NCI-H446 (cell line): ENCODE measurements at regions not wholly inside any gene's neighbourhood (a gene's known extent, or its start where the extent isn't known, plus 50 kb on each side); places are given as distances from the start of the nearest gene placed in this dataset.
A peak's percentile ranks its signal among the peaks of the same experiment; 100 is the strongest.

Experiments used
- DNase-seq, 2 experiments: peaks; one replicate each; lab custom pipeline; 2025; lab: John Stamatoyannopoulos, UW

DNA sequence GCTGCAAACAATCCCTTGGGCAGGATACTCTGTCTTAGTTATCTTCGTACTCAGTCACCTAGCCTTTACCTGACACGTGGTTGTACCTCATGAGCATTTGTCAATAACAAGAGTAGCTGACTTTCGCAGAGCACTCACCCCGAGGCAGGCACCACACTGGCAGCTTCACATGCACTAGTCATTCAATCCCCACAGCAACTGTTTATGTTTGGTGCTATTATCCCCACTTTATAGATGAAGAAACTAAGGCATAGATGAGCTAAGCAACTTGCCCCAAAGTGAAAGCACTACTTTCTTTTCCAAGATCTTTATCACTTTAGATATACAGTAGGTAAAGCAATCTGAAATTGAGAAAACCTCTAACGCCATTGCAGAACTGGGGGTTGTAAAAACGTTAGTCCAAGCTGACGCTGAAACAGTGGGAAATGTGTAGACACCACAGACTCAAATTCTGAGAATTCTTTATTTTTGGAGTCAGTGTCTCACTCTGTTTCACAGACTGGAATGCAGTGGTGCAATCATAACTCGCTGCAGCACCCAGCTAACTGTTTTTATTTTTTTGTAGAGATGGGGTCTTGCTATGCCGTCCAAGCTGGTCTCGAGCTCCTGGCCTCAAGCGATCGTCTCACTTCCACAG, 446.0 kb downstream of the FOXO1 start:
- DNase-seq, result no peak

DNA sequence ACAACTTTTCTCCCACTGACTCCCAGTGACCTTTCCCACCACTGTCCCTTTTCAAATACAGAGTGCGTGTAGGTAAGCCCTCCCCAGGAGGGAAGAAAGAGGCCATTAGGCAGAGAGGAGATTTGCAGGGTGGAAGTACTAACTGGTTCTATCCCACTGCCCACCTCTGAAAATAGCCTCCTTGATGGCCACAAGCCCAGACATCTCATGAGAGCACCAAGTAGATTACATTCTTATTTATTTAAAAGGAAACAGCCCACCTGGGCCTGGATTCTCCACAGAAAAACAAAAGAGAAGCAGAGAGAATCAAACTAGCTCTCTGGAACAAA, 445.3 kb downstream of the FOXO1 start:
- DNase-seq, result no peak

DNA sequence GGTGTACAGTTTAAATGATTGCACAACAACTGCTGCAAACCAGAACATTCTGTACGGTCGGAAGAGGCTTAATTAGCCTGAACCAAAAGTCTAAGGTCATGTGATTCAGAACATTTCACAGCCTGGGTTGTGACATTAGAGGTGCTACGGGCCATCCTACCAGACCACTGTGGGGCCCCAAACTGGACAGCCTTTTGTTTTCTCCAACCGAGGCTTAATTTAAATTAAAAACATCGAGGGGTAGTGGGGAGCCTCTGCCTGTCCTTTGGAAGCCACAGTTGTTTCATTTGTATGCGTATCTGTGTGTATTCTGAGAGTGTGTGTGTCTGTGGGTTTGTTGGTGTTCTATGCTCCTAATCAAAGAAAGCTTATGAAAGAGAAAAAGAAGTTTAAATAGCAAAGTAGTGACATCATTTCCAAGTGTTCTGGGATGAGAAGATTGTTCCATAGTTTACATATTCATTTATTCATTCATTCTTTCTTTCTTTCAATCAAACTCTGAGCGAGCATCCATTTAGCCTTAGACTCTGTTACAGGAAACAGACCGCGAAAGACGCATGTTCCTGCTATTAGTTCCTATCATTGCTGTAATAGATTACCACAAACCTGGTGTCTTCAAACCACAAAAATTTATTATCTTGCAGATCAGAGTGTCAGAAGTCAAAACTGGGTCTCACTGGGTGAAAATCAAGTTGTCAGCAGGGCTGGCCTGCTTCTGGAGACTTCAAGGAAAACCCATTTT, 444.8 kb downstream of the FOXO1 start:
- no peak for DNase-seq

DNA sequence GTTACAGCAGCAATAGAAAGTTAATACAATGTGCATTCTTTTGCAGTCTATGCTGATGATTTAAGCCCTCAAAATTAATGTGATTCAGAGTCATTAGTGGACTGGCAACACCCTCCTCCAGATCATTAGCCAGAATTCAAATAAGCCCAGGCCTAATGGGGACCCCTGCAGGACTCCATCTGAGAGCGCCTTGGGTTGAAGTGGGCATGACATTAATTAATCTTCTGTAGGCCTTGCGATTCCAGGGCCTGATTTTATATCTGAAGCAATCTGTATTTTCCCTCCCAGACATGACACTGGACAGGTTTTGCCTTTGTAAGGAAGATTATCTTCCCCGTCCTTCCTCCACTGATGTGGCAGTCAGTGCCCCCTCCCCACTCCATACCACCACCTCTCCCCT, 442.9 kb downstream of the FOXO1 start:
- no peak for DNase-seq

DNA sequence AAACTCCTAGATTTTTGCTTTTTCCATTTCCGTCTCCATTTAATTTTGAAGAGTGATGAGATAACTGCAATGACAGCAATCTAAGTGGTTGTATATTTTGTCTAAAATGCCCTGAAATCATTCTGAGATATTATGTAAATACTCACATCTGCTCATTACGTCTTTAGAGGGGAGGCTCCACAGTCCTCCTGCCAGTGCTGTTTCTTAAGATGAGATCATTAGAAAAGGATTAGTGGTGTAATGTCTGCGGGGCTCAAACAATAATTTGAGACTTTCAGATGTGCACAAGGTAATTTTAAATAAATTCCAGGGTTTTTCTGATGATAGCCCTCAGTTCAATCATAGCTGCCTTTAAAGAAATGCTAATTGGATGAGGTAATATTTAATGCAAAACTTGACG, 437.9 kb downstream of the FOXO1 start:
- peak in 1 of 2 experiments; percentile 11 for DNase-seq

DNA sequence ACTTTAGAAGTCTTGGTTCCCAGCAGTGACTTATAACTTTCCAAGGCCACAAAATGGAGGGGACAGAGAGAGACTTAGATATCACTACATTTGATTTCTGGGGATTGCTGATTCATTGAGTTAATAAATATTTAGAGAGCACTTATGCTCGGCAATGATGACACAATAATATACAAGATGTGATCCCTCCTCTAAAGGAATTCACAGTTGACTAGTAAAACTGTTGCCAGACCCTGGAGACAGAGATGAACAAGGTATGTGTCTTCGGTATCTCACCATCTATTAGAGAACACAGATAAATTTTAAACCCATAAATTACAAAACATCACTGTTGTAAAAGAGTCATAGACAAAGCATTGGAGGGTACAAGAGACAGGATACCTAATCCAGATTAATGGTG, 437.5 kb downstream of the FOXO1 start:
- DNase-seq, result no peak

DNA sequence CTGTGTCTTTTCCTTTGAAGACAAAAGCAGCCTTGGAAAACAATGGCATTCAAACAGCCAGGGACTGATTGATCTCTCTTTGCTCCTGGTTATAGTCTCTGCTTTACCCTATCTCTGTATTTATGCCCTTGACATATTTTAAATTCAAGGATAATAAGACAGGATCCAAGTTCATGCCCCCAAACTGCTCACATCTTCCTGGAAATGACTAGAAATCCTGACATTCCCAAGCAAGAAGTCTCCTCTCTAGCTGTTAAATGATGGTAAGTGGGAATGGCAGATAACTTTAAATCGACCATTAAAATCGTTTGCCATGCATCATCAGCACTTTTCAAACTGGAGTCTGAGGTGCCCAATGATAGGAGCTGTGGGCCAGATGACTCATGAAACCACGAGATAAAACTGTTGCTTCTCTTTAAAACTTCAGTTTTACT, 435.6 kb downstream of the FOXO1 start:
- DNase-seq, result no peak

DNA sequence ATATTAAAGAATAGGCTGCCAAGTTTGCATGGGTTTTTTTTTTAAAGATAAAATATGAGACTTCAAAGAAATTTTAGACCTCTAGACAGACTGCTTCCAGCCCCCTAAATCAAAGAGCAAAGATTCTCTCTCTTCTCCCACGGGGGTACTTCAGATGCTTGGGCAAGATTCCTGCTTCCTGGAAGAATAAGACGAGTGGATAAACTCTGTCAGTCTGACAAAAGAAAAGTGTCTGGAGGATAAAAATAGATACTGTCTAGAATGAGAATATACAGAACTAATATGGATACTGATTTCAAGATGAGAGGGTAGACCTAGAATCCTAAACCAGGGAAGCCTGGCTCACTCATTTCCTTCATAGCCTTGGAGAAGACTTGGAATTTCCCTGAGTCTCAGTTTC, 435.1 kb downstream of the FOXO1 start:
- no peak for DNase-seq

DNA sequence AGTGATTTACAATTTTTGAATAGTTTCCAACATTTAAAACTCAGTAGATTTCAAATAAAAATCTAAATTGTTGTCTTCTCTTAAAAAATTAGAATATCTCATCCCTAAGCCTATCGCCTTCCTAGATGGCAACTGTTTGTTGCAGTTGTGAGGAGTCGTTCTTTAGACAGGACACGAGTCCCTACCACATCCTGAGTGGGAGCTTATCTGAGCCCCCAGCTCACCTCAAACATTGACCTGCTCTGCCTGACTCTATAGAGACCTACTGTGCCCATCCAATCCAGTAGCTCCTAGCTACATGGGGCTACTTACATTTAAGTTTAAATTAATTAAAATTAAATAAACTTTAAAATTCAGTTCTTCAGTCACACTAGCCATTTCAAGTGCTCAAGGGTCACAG, 434.7 kb downstream of the FOXO1 start:
- DNase-seq, result no peak

DNA sequence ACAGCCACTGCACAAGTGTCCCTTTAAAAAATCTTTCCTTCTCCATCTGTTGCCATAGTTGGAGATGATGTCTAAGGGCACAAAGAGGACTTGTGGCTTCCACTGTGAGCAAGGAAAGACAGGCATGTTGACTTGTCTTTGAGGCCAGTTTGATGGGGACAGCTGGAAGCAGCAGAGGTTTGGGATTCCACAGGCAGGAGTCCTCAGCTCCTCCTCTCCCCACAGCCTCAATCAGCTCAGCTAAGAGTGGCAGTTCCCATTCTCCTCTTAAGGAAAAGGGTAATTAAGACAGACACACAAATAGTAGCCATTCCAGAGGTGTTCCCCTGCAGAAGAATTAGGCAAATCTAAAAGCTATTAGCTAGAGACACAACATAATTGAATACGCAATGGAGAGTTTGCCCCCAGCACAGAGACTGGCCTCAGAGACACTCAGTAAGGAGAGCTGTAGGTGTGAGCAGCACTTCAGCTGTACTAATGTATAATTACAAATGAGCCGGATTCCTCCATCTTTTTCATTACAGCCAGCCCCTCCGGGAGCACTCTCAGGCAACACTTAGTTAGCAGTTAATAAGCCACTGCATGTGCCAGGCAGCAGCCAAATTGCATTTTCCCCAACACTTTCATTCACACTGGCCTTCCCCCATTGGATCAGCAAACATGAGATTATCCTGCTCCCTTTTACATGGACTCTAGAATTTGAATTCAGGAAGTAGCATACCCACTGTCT, 434.0 kb downstream of the FOXO1 start:
- no peak for DNase-seq

DNA sequence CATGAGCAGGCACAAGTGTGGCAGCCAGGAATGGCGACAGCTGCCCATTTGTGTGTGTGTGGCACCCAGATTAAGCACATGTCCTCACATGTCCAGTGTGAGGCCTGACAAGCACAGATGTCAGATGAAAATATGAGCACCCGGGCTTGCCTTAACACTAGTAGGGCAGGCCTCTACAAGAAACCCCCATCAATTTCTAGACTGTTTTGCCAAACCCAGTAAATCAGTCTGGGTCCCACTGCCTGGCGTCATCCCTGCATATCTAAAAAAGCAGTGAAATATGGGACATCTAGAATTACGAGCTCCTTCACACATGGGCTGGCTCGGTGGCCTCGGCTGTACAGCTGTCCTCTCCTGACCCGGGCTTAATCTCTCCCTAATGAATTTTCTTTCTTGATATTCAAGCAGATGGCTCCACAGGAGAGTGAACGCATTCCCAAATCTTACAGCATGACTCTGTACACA, 432.7 kb downstream of the FOXO1 start:
- DNase-seq, result peak; percentile 89 to 92

DNA sequence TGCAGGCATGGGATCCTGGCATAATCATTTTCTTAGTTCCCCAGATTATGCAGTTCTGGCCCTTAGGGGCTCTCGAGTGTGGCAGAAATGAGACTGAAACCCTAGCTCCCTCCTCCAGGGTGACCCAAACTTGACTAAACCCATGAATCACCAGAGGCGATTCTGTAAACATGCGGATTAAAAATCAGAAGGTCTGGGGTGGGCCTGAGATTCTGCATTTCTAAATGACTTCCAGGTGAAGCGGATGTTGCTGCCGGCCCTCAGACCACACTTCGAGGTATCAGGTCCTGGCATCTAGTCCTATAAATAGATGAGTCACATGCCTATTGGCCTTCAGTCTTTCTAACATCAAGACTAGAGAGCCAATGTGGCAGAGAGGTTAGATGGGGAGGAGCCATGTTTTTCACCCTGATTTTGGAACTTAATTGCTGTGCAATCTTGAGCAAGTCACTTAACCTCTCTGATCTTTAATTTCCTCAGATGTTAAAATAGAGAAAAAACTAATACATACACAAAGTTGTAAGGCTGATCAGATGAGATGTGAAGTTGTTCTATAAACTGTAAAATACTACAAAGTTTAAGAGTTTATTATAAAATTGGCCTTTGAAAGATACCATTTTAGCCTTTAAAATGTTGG, 431.2 kb downstream of the FOXO1 start:
- no peak for DNase-seq

DNA sequence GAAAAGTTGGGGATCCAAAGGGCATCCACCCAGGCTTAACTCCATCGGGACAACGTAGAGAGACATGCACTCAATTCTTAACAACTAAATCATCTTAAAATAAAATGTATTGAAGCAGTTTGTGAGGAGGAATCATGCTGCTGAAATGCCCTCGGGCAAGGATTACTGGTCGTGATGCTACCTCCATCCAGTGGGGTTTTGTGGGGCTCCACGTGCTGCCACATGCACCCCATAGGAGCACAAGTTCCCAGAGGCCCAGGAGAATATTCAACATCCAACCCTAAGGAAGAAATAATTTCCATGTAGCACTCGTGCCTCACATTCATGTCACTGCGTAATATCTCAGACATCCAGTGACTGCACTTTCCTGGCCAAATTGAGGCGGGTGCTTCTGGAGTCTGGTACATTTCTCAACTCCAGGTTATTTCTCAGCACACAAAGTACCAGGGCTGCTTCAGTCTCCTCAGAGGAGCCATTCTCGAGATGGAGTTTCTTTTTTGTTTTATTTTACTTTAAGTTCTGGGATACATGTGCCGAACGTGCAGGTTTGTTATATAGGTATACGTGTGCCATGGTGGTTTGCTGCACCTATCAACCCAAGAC, 429.8 kb downstream of the FOXO1 start:
- DNase-seq, result no peak

DNA sequence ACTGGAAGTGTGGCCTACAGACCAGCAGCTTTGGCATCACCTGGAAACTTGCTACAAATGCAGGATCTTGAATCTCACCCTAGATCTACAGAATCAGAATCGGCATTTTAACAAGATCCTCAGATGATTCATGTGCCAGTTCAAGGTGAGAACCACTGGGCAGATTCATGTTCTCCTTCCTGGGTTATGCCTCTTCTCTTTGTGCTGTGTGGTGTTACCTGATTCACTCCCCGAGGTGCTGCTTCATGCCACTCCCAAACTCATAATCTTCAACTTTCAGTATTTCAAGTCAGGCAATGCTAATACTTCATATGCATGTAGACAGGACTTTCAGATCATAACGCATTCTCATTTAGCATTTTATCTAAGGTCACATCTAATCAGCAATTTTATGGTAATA, 427.7 kb downstream of the FOXO1 start:
- DNase-seq, result no peak

DNA sequence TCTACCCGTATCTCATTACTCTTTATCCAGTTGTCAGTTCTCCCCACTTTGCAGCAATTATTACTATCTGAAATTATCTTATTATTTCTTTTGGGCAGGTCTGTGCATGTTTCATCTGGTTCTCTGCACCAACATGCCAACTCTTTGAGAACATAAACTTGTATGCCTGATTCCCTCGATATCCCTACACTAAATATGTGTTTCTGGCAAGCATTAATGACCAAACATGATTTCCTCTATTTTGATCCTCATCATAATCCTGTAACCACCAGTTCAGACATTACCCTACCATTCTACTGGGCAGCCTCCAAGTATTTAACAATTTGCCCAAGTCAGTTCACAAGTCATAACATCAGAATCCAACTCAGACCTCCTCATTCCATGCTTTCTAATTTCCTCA, 426.1 kb downstream of the FOXO1 start:
- no peak for DNase-seq

DNA sequence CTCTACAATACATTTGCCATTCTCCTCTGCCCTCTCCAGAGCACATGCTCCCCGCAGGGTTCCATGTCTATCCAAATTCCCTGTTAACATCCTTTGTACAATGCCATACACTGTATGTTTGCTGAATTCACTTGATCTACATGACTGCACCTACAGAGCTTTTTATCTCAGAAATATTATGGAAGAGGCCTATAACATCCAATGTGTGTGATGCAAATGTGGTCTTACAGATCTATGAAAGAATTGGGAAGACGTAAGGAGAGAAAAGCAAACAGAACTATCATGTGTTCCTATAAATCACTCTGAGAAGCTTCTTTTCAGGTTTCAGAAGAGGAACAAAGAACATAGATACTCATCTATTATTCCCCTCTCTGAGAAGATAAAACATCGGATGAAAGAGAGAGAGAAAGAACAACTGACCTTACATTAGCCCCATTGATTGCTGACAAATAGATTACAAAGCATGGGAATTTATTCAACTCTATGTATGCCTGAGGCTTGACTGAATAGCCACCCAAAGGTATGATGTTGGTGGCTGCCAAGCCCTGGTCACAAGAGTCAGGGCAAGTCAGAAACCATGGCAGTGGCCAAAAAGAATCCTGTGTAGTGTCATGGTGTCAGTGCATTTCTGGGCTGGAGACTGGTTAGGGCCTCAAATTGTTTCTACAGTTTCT, 425.2 kb downstream of the FOXO1 start:
- no peak for DNase-seq

DNA sequence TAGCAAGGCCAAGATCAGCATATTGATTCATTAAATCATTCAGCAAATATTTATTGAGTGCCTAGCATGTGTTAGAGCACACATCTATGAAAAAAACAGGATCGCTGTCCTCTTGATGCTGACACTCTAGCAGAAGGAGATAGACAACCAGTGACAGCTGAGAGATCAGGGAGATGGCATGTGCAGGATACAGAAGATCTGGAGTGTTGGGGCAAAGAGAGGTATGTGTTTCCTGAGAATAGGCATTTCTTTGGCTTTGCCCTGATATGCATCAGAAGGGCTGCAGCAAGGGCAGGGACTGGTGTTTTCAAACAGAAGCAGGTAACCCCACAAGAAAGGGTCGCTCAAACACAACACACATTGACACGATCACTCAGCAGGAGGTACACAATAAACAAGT, 423.4 kb downstream of the FOXO1 start:
- DNase-seq, result no peak

DNA sequence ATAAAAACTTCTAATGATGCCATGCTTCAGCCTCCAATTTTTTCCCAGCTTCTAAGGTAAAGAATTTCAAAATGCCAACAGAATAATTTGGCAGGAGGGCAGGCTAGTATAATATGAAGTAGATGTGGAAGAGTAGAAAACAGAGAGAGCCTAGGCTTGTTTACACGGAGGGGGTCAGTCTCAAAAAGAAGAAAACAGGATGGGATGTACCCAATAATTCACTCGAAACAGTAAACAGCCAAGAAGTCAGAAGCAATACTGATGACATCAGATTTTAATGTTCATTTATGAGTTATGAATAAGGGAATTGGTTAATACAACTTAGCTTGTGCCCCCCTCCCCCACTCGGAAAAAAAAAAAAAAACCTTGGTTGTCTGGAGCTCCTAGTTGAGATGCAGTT, 422.5 kb downstream of the FOXO1 start:
- DNase-seq, result no peak

DNA sequence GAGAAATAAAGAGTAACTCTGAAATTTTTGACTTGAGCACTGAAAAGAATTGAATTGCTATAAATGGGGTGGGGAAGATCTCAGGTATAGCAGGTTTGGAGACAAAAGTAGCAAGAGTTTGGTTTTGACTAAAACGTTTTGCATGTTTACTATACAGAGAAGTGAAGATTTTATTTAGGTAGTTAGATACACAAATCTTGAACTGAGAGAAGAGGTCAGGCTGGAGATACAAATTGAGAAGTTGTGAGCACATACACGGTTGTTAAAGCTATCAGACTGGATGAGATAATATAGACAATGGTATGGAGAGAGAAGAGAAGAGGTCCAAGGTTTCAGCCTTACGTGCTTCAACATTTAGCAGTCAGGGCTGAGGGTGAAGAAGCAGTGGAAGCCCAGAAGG, 420.9 kb downstream of the FOXO1 start:
- DNase-seq, result no peak

DNA sequence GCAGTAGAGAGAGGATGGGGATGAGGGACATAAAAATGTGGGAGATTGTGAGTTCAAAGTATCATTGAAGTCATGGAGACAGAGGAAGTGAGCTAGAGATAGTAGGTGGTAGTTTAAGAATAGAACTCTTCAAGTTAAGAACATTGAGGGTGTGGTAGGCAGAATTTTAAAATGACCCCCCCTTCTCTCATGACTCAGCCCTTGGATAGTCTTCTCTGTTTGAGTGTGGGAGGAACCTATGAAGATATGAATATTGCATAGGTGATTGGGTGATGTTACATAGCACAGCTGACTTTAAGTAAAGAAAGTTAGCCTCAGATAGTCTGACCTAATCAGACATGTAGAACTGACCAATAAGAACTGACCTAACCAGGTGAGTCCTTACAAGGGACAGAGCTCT, 418.6 kb downstream of the FOXO1 start:
- no peak for DNase-seq

DNA sequence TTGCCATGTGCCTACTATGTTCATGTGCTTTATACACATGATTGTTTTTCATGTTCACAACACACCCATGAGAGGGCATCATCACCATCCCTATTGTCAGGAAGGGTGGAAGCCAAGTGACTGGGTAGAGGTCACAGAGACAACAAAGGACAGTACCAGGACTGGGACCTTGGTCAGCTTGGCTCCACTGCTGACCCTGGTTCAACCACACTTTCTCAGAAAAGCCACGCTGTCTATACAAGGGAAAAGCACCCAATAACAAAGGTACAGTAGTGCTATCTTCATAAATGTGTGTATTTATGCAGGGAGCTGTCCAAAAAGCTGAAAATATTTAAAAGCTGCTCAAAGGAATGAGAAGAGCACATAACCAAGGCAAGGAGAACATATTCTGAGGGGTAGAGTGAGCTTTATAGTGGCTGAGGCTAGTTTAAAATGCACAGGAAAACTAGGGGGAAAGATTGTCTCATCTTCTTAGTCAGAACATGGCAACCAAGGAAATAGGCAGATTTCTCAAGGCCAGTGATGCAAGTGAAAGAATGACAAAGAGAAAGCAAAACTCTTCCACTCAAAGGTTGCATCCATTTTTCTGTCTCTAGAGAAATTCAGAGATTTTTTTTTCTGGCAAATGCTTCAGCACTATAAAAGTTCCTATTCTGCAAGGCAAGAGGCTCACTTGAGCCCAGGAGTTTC, 415.0 kb downstream of the FOXO1 start:
- no peak for DNase-seq
